Suprapubic skin (tissue), 3 donors: ENCODE measurements at regions not wholly inside any gene's neighbourhood (a gene's known extent, or its start where the extent isn't known, plus 50 kb on each side); places are given as distances from the start of the nearest gene placed in this dataset.

Experiments
- POLR2A ChIP-seq, 2 donors: fragments of 450-650 bp; IDR thresholded peaks; one replicate each; pipeline ENCODE4 v1.6.1; 2017; ENCODE audit warnings: antibody characterized with exemption in 2 of 2, mild to moderate bottlenecking in 2 of 2, moderate library complexity in 2 of 2
- TF ChIP-seq, protein P1 (sequence below), 2 donors: fragments of 200-600 bp in 1 of 2; fragments of 450-650 bp in 1 of 2; sonication (generic) in 1 of 2; IDR thresholded peaks; one replicate each; pipeline ENCODE4 v1.5.1; 2016 to 2019; ENCODE audit warnings: antibody characterized with exemption in 2 of 2, mild to moderate bottlenecking in 1 of 2, moderate library complexity in 1 of 2

DNA sequence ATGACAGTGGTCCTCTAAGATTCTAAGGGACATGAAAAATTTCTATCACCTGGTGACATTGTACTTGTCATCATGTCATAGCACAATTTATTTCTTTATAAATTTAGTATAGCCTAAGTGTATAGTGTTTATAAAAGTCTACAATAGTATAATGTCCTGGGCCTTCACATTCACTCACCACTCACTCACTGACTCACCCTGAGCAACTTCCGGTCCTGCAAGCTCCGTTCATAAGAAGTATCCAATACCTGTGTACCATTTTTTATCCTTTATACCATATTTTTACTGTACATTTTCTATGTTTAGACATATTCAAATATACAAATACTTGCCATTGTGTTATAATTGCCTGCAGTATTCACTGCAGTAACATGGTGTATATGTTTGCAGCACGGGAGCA is 72.8 kb upstream of the DSEL start:
- TF ChIP-seq, protein P1, sequence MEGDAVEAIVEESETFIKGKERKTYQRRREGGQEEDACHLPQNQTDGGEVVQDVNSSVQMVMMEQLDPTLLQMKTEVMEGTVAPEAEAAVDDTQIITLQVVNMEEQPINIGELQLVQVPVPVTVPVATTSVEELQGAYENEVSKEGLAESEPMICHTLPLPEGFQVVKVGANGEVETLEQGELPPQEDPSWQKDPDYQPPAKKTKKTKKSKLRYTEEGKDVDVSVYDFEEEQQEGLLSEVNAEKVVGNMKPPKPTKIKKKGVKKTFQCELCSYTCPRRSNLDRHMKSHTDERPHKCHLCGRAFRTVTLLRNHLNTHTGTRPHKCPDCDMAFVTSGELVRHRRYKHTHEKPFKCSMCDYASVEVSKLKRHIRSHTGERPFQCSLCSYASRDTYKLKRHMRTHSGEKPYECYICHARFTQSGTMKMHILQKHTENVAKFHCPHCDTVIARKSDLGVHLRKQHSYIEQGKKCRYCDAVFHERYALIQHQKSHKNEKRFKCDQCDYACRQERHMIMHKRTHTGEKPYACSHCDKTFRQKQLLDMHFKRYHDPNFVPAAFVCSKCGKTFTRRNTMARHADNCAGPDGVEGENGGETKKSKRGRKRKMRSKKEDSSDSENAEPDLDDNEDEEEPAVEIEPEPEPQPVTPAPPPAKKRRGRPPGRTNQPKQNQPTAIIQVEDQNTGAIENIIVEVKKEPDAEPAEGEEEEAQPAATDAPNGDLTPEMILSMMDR (IDR thresholded peaks at IDR 0.05) = no peak
- TF ChIP-seq POLR2A (IDR thresholded peaks at IDR 0.05) = no peak
